Left kidney (tissue), 1 donor: ENCODE measurements at regions not wholly inside any gene's neighbourhood (a gene's known extent, or its start where the extent isn't known, plus 50 kb on each side); places are given as distances from the start of the nearest gene placed in this dataset.

Experiments used
- DNase-seq: peaks from one replicate; pipeline ENCODE4 v3.0.0-alpha.2; 2013

- DNase-seq, result no peak
Observed at GRCh38 chr1:218717575-218717974, 372.4 kb downstream of the TGFB2 start.

- DNase-seq, result no peak
Observed at GRCh38 chr1:218718206-218718605, 373.1 kb downstream of the TGFB2 start.

DNA sequence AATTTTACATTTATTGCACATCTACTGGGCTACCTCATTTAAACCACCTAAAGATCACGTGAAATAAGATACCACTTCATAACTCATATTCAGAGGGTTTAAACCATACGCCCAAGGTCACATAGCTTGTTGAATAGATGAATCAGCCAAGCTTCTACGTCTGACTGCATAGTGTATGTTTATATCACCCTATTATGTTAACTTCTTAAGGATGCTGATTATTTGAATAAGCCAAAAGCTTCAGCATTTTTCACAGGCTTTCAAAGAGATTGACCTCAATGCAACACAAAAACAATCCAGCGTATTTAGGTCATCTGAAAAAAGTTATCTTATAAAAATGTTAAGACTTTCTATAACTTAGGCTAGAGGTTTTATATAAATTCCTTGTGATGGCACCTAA is 373.8 kb downstream of the TGFB2 start:
- no peak for DNase-seq

DNA sequence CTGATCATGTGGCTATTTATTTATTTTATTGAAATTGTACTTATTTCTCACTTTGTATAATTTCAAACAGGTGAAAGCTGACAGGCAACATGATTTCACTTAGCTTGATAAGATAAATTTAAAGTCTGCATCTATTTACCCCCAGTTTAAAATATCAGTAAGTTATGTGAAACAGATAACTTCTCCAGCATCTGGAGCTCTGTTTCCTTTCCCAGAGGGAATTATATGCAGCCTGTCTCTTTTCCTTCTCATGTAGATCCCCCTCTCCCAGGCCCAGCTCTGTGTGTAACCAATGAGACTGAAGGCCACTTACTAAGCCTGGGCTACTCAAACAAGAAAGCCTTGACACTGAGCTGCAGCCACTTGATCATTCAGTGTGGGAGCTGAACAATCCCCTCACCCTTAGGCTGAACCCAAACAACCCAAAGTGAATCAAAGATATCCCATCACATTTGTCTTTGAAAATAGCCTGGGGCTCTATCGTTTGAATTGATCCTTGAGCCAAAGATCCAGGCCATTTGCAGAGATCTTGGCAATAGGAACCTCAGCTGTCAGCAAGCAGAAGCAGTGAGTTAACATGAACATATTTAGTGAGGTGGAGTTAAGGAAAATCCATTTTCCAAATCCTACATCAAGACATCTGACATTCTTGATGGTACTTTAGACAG is 383.9 kb downstream of the TGFB2 start:
- DNase-seq, result no peak

DNA sequence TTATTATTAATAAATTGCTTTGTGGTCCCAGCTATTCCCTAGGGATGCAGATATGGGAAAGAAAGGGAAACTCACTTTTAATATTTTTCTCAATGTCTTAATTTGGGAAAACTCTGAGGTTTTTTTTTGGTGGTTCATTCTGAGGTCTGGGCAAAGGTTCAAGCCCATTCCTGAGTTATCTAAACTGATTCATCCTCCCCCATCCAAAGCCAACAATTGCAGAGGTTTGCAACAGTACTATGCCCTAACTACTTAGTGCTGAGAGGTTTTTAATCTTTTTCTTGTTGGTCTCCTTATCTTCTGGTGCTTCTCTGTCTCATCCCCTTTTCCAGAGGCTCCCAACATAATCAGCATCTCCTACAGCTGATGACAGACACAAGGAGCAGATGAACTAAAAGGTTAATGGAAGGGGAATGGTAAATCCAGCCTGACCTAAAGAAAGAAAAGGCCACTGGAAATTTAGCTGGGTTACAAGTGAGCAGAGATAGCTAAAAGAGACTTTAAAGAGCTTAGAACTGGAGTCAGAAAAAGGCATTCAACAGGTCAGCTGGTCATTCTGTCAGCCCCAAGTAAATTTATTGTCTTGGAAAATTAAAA is 390.4 kb downstream of the TGFB2 start:
- peak; percentile 3 for DNase-seq

DNA sequence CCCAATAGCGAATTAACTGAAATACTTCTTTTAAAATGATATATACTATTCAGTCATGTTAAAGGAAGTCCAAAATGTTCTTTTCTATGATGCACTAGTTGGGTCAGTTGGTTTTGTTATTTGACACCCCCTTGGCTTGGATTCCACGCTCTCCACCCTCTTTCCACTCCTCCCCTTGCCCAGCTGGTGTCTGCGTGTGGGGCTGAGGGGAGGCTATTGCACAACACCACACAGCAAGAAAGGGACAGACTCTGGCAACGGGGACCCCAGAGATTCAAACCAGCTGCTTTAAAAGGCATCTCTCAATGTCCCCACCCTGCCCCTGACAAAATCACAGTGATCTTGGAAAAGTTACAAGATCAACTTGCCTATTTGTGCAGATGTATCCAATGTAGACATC is 394.3 kb downstream of the TGFB2 start:
- no peak for DNase-seq

DNA sequence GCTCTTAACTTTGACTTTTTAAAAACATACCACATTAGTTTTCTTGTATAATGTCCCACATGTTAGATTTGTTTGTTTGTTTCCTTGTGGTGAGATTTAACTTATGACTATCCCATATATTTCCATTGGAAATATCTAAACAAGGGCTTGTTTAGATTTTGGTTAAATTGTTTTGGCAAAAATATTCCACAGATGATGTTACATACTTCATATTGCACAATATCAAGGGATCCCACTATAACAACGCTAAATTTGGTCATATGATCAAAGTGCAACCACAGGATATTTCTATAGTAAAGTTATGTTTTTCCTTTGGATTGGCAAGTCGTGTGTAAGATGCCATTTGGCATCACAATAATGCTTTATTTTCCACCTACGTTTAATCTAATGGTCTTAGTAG is 396.7 kb downstream of the TGFB2 start:
- DNase-seq, result no peak

DNA sequence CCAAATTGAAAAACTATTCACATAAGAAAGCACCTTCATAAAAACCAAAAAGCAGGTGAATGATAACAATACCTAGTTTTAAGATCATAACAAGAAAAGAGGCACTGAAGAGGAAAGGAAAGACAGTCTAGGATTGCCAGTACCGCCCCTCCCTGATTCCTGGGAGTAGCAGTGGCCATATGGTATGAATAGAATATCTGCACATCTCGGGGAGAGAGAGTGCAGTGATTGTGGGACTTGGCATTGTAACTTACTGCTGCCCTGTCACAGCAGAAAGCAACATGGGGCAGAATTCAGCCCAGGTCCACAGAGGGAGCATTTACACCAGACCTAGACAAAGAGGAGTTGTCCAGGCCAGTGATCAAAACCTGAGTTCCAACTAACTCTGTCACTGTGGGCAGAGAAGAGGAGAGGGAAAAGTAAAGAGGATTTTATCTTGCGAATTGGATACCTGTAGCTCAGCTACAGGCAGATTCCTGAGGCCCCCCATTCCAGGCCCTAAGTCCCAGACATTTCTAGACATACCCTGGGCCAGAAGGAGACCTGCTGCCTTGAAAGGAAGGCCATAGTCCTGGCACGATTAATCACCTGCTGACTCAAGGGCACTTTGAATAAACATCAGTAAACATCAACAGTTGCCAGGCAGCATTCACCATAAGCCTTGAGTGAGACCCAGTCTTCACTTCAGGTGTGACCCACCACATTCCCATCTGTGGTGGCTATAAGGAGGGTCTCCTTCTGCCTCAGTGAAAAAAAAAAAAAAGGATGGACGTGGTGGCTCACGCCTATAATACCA is 397.5 kb downstream of the TGFB2 start:
- no peak for DNase-seq

- DNase-seq, result no peak
Observed at GRCh38 chr1:218743861-218744505, 398.8 kb downstream of the TGFB2 start.

DNA sequence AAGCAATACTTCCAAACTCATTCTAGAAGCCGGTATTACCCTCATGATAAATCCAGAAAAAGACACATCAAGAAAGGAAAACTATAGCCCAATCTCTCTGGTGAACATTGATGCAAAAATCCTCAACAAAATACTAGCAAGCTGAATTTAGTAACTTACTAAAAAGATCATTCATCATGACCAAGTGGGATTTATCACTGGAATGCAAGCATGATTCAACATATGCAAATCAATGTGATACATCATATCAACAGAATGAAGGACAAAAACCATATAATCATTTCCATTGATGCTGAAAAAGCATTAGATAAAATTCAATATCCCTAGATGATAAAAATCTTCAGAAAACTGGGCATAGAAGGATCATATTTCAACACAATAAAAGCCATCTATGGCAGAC is 402.9 kb downstream of the TGFB2 start:
- no peak for DNase-seq

DNA sequence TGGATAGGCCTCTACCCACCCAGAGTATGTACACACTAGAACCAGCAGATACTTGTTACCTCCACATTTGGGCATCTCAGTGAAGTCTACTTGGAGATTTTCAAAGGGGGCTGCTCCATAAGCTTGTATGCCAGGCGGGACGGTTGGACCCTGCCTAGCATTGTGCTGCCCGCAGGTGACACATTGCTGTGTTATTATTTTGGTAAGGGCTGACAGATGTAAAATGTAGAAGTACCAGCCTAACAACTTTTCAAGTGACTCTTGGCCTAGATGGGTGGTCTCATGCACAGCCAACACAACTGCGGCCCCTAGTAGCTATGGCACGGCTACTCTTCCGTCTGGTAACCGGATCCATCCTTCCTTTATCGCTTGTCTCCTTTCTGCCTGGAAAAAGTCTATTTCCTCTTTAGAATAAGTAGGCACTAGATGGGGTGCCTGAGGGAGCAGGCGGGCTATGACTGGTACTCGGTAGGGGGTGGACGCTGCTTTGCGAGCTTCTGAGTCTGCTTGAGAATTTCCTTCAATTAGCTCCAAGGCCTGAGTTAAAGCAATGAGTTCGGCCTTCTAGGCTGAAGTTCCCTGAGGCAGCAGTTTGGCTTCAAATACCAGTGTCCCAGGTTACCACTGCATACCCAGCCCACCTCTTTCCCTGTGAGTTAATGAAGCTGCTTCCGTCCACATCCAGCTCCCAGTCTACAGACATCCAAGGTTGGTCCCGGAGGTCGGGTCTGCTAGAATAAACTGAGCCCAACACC is 405.3 kb downstream of the TGFB2 start:
- no peak for DNase-seq

GRCh38 chr1:218751208-218751948 is 406.2 kb downstream of the TGFB2 start:
- DNase-seq, result no peak

- DNase-seq, result no peak
Observed at GRCh38 chr1:218752126-218752525, 407.0 kb downstream of the TGFB2 start.

DNA sequence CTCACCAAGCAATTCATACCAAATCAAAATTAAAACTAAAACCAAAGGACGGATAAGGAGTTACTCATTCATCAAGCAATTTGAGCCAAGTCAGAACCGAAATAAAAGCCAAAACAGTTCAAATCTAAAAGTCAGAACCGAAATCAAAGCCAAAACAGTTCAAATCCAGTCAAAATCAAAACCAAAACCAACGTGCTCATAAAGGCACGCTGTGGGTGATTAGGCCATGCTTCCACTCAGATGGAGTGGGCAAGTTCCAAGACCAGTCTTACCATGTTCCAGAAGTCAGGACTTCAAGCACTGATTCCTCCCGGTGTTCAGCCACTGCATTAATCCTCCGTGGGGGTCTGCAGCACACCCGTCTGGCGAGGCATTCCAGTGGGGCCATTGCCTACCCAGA is 409.3 kb downstream of the TGFB2 start:
- no peak for DNase-seq

GRCh38 chr1:218755128-218755527 is 410.0 kb downstream of the TGFB2 start:
- no peak for DNase-seq

DNA sequence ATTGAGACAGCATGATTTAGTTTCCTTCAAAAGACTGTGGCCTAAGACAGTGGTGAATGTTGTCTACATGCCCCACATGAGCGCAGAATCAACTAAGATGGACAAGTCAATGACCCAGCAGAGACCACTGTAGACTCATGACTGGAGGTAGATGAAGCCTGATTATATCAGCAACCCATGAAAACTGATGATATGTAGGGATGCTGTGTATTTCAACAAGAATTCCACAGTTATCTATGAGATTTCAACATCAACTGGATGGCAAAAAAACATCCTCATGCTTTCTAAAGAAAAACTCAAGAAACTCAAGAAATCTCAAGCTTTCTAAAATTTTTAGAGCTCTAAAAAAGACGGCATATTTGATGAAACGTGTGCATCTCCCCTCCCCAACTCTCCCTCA is 413.9 kb upstream of the LYPLAL1 start:
- no peak for DNase-seq

GRCh38 chr1:218760601-218761570 is 412.8 kb upstream of the LYPLAL1 start:
- DNase-seq, result no peak

DNA sequence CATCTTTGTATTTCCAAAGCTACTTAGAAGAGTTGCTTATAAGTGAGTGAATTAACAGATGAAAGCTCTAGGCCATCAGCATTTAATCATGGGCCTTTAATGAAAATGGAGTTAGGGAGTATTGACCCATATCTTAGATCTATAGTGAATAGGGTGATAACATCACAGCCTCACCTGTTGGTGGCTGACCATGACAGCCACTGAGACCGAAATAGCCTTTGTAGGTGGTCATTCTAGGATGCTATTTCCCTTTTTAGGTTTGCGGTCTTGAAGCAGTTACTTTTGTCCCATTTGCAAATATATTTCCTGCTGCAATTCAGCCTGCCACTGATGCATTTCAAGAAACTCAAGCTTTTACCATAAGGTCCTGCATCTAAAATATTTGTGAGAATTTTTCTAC is 410.1 kb upstream of the LYPLAL1 start:
- no peak for DNase-seq

- DNase-seq, result no peak
Observed at GRCh38 chr1:218765753-218766152, 407.9 kb upstream of the LYPLAL1 start.

GRCh38 chr1:218771931-218772330 is 401.7 kb upstream of the LYPLAL1 start:
- no peak for DNase-seq
